Duodenal mucosa (tissue), 2 donors: ENCODE measurements at regions not wholly inside any gene's neighbourhood (a gene's known extent, or its start where the extent isn't known, plus 50 kb on each side); places are given as distances from the start of the nearest gene placed in this dataset.
"Not testable (repeated sequence)": the region's sequence is repeated elsewhere in the genome, so short reads cannot be mapped to it uniquely, and the experiment has no call there.

Experiments used
- H3K27ac ChIP-seq: one replicate; pipeline ENCODE4 v1.7.0; 2013; ENCODE audit warnings: low read depth, low read length
- H3K27me3 ChIP-seq, 2 donors: one replicate each; pipeline ENCODE4 v1.7.0; 2013; ENCODE audit warnings: low read length in 2 of 2, control low read depth in 1 of 2; ENCODE audit not compliant: insufficient read depth in 2 of 2, control insufficient read depth in 1 of 2
- H3K36me3 ChIP-seq, 2 donors: one replicate each; pipeline ENCODE4 v1.7.0; 2013; ENCODE audit warnings: low read length in 2 of 2, control low read depth in 1 of 2; ENCODE audit not compliant: insufficient read depth in 2 of 2, control insufficient read depth in 1 of 2
- H3K4me1 ChIP-seq, 2 donors: one replicate each; pipeline ENCODE4 v1.7.0; 2013; ENCODE audit warnings: low read length in 2 of 2, control low read depth in 1 of 2; ENCODE audit not compliant: insufficient read depth in 2 of 2, control insufficient read depth in 1 of 2
- H3K4me3 ChIP-seq, 2 donors: one replicate each; pipeline ENCODE4 v1.7.0; 2013; ENCODE audit warnings: low read length in 2 of 2, low read depth in 1 of 2
- H3K9ac ChIP-seq, 2 donors: one replicate each; pipeline ENCODE4 v1.7.0; 2013; ENCODE audit warnings: low read length in 2 of 2, low read depth in 1 of 2
- H3K9me3 ChIP-seq, 2 donors: one replicate each; pipeline ENCODE4 v1.7.0; 2013; ENCODE audit warnings: low read length in 2 of 2, control low read depth in 1 of 2; ENCODE audit not compliant: control insufficient read depth in 1 of 2

- H3K9ac ChIP-seq: no peak overlapping the region
Measured at GRCh38 chr6:114862819-114863218, 520.0 kb upstream of the HS3ST5 start.

GRCh38 chr6:114862064-114862463 lies 519.2 kb upstream of the HS3ST5 start:
- Histone ChIP-seq H3K9me3 (peaks cover 0 to 2% of the 10 kb centered on the region in 2 donors), H3K9ac (no peak overlapping the region), H3K36me3 (no peaks in the 10 kb centered on the region), H3K4me3 (no peak overlapping the region), H3K4me1 (no peaks in the 10 kb centered on the region), H3K27ac (no peak overlapping the region), H3K27me3 (no peaks in the 10 kb centered on the region)

More at GRCh38 chr6:114862819-114863218, 520.0 kb upstream of the HS3ST5 start:
- H3K36me3 ChIP-seq: no peaks in the 10 kb centered on the region
- H3K9me3 ChIP-seq: peaks cover 0 to 2% of the 10 kb centered on the region in 2 donors
- H3K4me3 ChIP-seq: no peak overlapping the region
- no peak overlapping the region for H3K27ac ChIP-seq
- no peaks in the 10 kb centered on the region for H3K4me1 ChIP-seq
- H3K27me3 ChIP-seq: no peaks in the 10 kb centered on the region

GRCh38 chr6:114844359-114844758 lies 501.5 kb upstream of the HS3ST5 start:
- H3K27me3 ChIP-seq: no peaks in the 10 kb centered on the region
- no peak overlapping the region for H3K9ac ChIP-seq
- H3K4me3 ChIP-seq: no peak overlapping the region
- H3K9me3 ChIP-seq: no peaks in the 10 kb centered on the region
- H3K4me1 ChIP-seq: no peaks in the 10 kb centered on the region
- H3K27ac ChIP-seq: no peak overlapping the region
- H3K36me3 ChIP-seq: no peaks in the 10 kb centered on the region

- Histone ChIP-seq H3K27ac (no peak overlapping the region), H3K4me1 (no peaks in the 10 kb centered on the region), H3K36me3 (no peaks in the 10 kb centered on the region), H3K9ac (no peak overlapping the region), H3K4me3 (no peak overlapping the region), H3K27me3 (no peaks in the 10 kb centered on the region), H3K9me3 (no peaks in the 10 kb centered on the region)
Measured at GRCh38 chr6:114839019-114839418, 496.2 kb upstream of the HS3ST5 start.

- no peaks in the 10 kb centered on the region for H3K4me1 ChIP-seq
- no peak overlapping the region for H3K27ac ChIP-seq
- H3K36me3 ChIP-seq: no peaks in the 10 kb centered on the region
- H3K9ac ChIP-seq: no peak overlapping the region
- no peaks in the 10 kb centered on the region for H3K9me3 ChIP-seq
- no peaks in the 10 kb centered on the region for H3K27me3 ChIP-seq
- H3K4me3 ChIP-seq: no peak overlapping the region
Measured at GRCh38 chr6:114833211-114833610, 490.4 kb upstream of the HS3ST5 start.

- Histone ChIP-seq H3K9ac (no peak overlapping the region), H3K36me3 (no peaks in the 10 kb centered on the region), H3K4me3 (no peak overlapping the region), H3K4me1 (no peaks in the 10 kb centered on the region), H3K9me3 (no peaks in the 10 kb centered on the region), H3K27ac (no peak overlapping the region), H3K27me3 (no peaks in the 10 kb centered on the region)
Measured at GRCh38 chr6:114830515-114830914, 487.7 kb upstream of the HS3ST5 start.

- Histone ChIP-seq H3K27ac (no peak overlapping the region), H3K9me3 (no peaks in the 10 kb centered on the region), H3K9ac (no peak overlapping the region), H3K27me3 (no peaks in the 10 kb centered on the region), H3K36me3 (no peaks in the 10 kb centered on the region), H3K4me3 (no peak overlapping the region), H3K4me1 (no peaks in the 10 kb centered on the region)
Measured at GRCh38 chr6:114827135-114827534, 484.3 kb upstream of the HS3ST5 start.

GRCh38 chr6:114824409-114824808 lies 481.6 kb upstream of the HS3ST5 start:
- H3K4me1 ChIP-seq: no peaks in the 10 kb centered on the region
- H3K27ac ChIP-seq: no peak overlapping the region
- H3K27me3 ChIP-seq: no peaks in the 10 kb centered on the region
- H3K36me3 ChIP-seq: no peaks in the 10 kb centered on the region
- H3K9ac ChIP-seq: no peak overlapping the region
- H3K4me3 ChIP-seq: no peak overlapping the region
- H3K9me3 ChIP-seq: no peaks in the 10 kb centered on the region

- no peaks in the 10 kb centered on the region for H3K9me3 ChIP-seq
- no peak overlapping the region for H3K9ac ChIP-seq
- H3K27ac ChIP-seq: no peak overlapping the region
- H3K36me3 ChIP-seq: no peaks in the 10 kb centered on the region
- no peak overlapping the region for H3K4me3 ChIP-seq
- no peaks in the 10 kb centered on the region for H3K4me1 ChIP-seq
- H3K27me3 ChIP-seq: no peaks in the 10 kb centered on the region
Measured at GRCh38 chr6:114816678-114817077, 473.9 kb upstream of the HS3ST5 start.

- H3K27me3 ChIP-seq: no peaks in the 10 kb centered on the region
- no peak overlapping the region for H3K27ac ChIP-seq
- H3K9ac ChIP-seq: no peak overlapping the region
- H3K9me3 ChIP-seq: no peaks in the 10 kb centered on the region
- no peaks in the 10 kb centered on the region for H3K4me1 ChIP-seq
- H3K4me3 ChIP-seq: no peak overlapping the region
- H3K36me3 ChIP-seq: no peaks in the 10 kb centered on the region
Measured at GRCh38 chr6:114810468-114810867, 467.6 kb upstream of the HS3ST5 start.

GRCh38 chr6:114805426-114805825 lies 462.6 kb upstream of the HS3ST5 start:
- H3K9me3 ChIP-seq, H3K9ac ChIP-seq, H3K27ac ChIP-seq, H3K36me3 ChIP-seq, H3K27me3 ChIP-seq, H3K4me3 ChIP-seq, H3K4me1 ChIP-seq: not testable (repeated sequence)
